ENCODE measurements at regions not wholly inside any gene's neighbourhood (a gene's known extent, or its start where the extent isn't known, plus 50 kb on each side); places are given as distances from the start of the nearest gene placed in this dataset.

DNA sequence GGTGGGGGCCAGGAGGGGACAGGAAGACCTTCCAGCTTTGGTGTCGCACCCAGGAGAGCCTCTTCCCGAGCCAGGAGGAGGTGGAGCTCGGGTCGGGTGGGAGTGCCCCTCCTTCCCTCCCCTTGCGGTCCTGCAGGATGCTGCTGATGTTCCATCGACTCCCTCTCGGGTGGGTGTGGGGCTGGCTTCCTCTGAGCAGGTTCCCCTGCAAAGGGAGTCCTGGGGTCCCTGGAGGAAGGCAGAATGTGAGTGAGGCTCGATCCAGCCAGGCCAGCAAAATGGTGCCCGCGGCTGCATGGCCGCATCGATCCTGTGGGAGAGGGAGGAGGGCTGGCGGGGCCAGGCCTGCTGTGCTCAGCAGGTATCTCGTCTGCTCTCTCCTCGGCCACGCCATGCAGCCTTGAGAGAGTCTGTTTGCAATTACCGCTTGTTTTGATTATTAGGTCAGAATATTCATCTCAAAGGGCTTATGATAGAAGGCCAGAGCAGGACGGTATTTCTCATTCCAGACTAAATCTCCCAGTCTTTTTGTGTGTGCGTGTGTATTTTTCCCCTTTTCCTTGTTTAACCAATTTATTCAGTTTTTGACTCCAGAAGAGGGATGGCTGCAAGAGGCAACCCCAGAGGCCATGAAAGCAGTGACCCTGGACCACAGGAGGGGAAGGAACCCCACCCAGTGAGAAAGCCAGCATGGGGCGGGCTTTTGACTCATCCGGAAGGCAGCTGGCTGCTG lies 137.3 kb upstream of the ZMIZ1 start:
- TF ChIP-seq, protein P1, sequence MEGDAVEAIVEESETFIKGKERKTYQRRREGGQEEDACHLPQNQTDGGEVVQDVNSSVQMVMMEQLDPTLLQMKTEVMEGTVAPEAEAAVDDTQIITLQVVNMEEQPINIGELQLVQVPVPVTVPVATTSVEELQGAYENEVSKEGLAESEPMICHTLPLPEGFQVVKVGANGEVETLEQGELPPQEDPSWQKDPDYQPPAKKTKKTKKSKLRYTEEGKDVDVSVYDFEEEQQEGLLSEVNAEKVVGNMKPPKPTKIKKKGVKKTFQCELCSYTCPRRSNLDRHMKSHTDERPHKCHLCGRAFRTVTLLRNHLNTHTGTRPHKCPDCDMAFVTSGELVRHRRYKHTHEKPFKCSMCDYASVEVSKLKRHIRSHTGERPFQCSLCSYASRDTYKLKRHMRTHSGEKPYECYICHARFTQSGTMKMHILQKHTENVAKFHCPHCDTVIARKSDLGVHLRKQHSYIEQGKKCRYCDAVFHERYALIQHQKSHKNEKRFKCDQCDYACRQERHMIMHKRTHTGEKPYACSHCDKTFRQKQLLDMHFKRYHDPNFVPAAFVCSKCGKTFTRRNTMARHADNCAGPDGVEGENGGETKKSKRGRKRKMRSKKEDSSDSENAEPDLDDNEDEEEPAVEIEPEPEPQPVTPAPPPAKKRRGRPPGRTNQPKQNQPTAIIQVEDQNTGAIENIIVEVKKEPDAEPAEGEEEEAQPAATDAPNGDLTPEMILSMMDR (IDR thresholded peaks at IDR 0.05) = no peak
- no peak for TF ChIP-seq POLR2AphosphoS5 (IDR thresholded peaks at IDR 0.05)
- no peak for TF ChIP-seq POLR2A (IDR thresholded peaks at IDR 0.05)
